GM21423 (cell line): ENCODE measurements at regions not wholly inside any gene's neighbourhood (a gene's known extent, or its start where the extent isn't known, plus 50 kb on each side); places are given as distances from the start of the nearest gene placed in this dataset.
"Not testable (repeated sequence)": the region's sequence is repeated elsewhere in the genome, so short reads cannot be mapped to it uniquely, and the experiment has no call there.

ENCODE experiments used
- ATAC-seq: cut with Tn5 transposase; IDR thresholded peaks from one replicate; pipeline ENCODE4 v1.9.1; 2021; ENCODE audit warnings: mild to moderate bottlenecking, moderate library complexity; ENCODE audit not compliant: unreplicated experiment

- ATAC-seq, result no peak
Observed at GRCh38 chr19:29060813-29061364, 152.1 kb downstream of the UQCRFS1 start.

GRCh38 chr19:29056535-29056934 lies 156.4 kb downstream of the UQCRFS1 start:
- ATAC-seq, result no peak

GRCh38 chr19:29054886-29055675 lies 157.9 kb downstream of the UQCRFS1 start:
- ATAC-seq, result no peak

GRCh38 chr19:29048873-29049272 lies 164.1 kb downstream of the UQCRFS1 start:
- ATAC-seq, result no peak

- no peak for ATAC-seq
Observed at GRCh38 chr19:29045679-29046254, 167.2 kb downstream of the UQCRFS1 start.

GRCh38 chr19:29044037-29044436 lies 168.9 kb downstream of the UQCRFS1 start:
- ATAC-seq, result no peak

GRCh38 chr19:29042450-29042849 lies 170.5 kb downstream of the UQCRFS1 start:
- ATAC-seq, result no peak

DNA sequence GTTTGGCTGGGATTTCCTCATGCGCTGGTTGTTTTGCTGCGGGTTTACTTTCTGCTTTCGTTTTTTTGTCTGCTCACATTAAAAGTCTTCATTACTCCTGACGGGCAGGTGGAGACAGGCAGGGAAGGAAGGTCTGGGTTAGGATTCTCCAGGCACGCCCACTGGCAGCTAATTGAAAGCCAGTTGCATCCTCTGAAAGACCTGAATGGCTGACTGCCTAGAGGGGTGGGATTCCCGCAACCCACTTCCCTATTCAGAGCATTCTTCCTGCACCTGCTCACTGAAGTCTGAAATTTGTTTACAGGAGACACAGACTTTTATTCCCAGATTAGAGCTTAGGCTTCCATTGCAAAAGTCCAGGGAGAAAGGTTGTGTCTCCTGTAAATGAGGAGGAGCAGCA lies 172.0 kb downstream of the UQCRFS1 start:
- no peak for ATAC-seq

GRCh38 chr19:29040292-29040691 lies 172.7 kb downstream of the UQCRFS1 start:
- no peak for ATAC-seq

GRCh38 chr19:29039036-29039435 lies 173.9 kb downstream of the UQCRFS1 start:
- ATAC-seq, result not testable (repeated sequence)

- no peak for ATAC-seq
Observed at GRCh38 chr19:29031216-29031615, 181.7 kb downstream of the UQCRFS1 start.

GRCh38 chr19:29029268-29029958 lies 183.5 kb downstream of the UQCRFS1 start:
- no peak for ATAC-seq

- no peak for ATAC-seq
Observed at GRCh38 chr19:29022599-29022998, 190.4 kb downstream of the UQCRFS1 start.

GRCh38 chr19:29022165-29022564 lies 190.8 kb downstream of the UQCRFS1 start:
- no peak for ATAC-seq

- ATAC-seq, result no peak
Observed at GRCh38 chr19:29021232-29021916, 191.6 kb downstream of the UQCRFS1 start.

DNA sequence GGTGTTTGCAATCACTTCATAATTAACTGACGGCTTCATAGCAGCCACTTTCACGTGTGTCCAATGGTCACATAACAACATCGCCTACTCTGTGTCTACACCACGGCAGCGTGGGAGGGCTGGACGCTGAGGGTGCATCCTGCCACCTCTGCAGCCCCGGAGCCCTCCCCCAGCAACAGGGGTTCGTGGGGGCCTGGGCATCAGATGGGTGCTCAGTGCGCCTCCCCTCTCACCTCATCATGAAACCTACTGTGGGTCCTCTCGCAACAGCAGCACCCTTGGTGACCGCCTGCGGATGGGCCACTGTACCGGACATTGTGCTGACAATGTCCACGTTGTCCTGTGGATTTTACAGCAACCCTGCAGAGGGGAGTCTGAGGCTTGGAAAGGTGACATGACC lies 193.5 kb downstream of the UQCRFS1 start:
- ATAC-seq, result no peak

DNA sequence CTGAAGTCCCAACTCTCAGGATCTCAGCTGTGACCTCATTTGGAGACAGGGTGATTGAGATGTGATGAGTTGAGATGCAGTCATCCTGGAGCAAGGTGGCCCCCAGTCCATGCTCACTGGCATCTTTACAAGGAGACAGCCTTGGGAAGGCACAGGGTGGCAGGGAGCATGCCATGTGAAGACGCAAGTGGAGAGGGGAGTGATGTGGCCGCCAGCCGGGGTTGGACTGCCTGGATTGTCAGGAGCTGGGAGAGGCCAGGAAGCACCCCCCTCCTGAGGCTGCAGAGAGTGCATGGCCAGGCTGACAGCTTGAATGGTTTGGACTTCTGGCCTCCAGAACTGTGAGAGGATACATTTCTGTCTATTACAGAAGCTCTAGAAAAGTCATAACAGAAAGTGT lies 194.4 kb downstream of the UQCRFS1 start:
- no peak for ATAC-seq

- ATAC-seq, result no peak
Observed at GRCh38 chr19:29017788-29018187, 195.2 kb downstream of the UQCRFS1 start.

GRCh38 chr19:29016926-29017760 lies 195.8 kb downstream of the UQCRFS1 start:
- ATAC-seq, result no peak

- no peak for ATAC-seq
Observed at GRCh38 chr19:29016353-29016752, 196.6 kb downstream of the UQCRFS1 start.
